Endothelial cell of hepatic sinusoid (primary cell): ENCODE measurements at regions not wholly inside any gene's neighbourhood (a gene's known extent, or its start where the extent isn't known, plus 50 kb on each side); places are given as distances from the start of the nearest gene placed in this dataset.
"Not testable (repeated sequence)": the region's sequence is repeated elsewhere in the genome, so short reads cannot be mapped to it uniquely, and the experiment has no call there.

Experiments
- in situ Hi-C: cut with HindIII; loops from 2 replicates; pipeline ENCODE4 v1.10.0; 2017; ENCODE audit warnings: low sequenced_read_pairs

DNA sequence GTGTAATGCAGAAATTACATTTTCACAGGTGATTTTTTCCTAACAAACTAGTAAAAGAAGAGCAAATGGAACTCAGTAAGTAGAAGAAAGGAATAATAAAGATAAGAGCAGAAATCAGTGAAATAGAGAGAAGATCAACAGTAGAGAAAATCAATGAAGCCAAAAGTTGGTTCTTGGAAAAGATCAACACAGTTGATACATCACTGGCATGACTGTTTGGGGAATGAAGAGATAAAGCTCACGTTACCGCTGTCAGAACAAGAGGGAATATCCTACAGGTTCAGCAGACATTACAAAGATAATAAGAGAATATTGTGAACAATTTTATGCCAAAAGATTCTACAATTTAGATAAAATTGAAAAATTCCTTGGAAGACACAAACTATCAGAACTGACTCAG is 146.4 kb downstream of the ACTR3B start:
- in situ Hi-C loops: no loop called here

DNA sequence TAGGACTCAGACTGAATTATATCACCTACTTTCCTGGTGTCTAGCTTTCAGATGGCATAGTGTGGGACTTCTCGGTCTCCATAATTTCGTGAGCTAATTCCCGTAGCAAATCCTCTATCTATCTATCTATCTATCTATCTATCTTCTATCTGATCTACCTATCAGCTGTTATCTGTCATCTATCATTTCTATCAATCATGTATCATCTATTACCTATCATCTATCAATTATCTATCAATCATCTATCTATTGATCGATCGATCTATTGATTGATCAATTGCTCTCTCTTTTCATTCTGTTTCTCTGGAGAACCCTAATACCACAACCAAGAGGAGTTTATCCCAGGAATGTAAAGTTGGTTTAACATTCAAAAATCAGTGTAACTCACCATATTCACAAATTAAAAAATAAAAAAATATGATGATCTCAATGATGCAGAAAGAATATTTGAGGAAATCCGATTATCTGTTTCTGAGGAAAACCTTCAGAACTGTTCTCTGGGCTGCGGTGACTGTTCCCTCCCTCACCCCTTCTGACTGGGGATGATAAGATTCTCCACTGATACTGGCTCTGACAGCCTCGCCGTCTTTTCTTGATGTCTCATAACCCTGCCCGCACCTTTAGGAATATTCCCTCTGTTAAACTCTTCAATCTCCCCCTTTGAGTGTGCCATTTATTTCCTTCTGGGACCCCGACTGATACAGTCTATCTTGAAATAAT is 147.7 kb downstream of the ACTR3B start:
- in situ Hi-C loops: no loop called here

DNA sequence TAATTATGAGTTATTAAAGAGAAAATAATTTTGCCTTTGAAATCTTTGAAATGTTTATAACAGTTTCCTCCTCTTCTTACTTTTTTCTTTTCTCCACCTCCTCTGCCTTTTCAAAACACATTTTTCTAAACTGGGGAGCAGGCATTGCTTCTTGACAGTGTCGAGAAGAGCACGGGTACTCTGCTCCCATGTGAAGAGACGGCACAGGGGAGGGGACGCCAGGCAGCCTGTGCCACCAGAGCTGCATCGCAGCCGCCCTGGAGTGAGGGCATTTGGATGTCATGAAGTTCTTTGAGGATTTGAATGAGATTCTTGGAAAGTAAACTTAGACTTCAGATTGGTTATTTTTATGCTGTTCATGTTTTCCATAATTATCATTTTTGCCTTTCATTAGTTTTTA is 149.7 kb downstream of the ACTR3B start:
- in situ Hi-C loops: no loop called here

DNA sequence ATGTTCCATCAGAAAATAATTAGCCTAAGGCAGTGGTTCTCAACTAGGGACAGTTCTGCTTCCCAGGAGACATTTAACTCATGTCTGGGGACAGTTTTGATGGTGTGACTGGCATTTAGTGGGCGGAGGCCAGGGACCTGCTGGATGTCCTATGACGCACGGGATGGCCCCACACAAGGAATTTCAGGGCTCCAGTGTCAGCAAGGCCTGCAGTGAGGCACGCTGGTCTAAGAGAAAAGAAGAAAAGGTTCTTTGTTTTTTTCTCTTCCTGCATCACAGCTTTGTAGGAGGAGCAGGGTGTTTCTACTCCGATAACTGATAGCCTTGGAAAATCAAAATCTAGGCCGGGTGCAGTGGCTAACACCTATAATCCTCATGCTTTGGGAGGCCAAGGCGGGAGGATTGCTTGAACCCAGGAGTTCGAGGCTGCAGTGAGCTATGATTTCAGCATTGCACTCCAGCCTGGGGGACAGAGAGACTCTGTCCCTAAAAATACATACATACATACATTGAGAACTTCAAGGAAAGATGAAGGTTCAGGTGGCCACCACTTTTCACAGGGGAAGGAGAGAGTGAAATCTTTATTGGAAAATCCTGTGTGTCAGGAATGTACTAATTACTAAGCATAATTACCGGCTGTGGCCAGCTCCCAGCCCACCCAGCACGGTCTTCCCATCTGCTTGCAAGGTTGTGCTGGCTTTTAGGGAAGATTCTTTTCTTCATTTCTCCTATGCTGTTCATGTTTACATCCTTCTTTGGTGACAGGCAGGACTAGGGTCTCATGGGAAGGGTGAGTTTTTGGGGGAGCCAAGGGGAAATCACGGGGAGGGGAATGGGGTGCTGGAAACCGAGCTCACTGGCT is 150.4 kb downstream of the ACTR3B start:
- in situ Hi-C loops: no loop called here

DNA sequence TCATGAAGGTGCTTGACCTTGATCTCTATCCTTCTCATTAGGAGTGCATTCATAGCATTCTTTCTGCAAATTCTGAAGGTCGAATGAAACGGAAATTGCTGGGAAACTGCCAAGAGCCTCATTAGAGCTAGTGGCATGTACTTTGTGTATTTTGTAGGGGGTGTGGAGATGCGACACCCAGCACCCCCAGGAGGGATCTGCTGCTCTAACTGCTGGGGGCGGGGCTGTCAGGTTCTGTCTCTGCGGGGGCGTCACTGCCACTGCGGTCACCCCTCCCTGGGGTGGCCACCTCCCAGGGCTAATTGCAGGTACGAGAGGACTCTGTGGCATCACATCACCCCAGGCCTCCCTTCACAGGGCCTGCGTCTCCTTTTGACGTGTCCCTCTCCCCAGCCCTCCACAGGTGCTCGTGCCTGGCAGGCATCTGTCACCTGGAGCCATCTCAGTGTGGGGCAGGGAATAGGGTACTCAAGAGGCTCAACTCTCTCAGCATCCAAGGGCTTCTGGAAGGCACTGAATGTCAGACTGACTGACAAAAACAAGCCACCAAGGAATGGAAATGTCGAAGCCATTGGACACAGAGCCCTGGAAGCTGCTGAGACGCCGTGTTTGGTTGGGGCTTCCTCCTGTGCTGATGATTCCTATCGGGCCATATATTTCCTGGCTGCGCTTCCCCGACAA is 151.1 kb downstream of the ACTR3B start:
- in situ Hi-C loops: no loop called here

DNA sequence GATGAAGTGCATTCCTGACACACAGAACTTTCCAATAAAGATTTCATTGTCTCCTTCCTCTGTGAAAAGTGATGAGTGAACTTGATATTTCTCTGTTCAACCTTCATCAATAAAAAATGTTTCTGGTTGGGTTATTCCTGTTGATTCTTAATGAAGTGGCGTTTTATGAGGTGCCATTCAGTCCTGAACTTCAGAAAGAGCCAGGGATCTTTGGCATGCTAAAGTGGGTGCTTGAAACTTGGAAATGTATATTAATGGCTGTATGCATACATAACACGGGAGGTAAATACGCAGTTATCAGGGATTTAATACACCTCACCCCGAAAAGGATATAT is 151.6 kb downstream of the ACTR3B start:
- in situ Hi-C loops: no loop called here

DNA sequence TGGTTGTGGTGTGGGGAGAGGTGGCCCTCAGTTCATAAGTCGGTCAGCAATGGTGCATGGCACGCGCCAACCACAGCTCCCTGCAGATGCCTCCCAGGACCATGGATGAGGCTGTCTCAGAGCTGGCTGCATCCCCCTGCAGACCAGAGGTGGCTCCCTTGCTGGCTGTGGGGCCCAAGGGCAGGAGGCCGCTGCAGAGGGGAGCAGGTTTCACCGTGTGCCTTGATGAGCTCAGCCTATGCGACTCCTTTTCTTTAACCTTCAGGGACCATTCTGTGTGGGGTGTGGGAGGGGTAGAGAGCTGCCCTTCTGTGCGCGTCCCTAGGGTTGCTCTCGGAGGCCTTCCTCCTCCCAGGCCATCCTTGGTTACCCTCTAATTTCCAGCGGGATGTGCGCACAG is 152.4 kb downstream of the ACTR3B start:
- in situ Hi-C loops: no loop called here

DNA sequence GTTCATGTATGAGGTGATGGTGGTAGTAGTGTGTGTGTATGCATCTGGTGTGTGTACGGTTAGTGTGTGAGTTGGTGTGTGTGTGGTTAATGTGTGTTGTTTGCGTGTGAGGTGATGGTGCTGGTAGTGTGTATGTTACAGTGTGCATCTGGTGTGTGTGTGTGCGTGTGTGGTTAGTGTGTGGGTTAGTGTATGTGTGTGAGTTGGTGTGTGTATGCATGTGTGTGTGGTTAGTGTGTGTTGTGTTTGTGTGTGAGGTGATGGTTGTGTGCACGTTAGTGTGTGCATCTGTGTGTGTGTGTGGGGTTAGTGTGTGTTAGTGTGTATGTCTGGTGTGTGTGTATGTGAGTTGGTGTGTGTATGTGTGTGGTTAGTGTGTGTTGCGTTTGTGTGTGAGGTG is 153.0 kb downstream of the ACTR3B start:
- in situ Hi-C loops: no loop called here

DNA sequence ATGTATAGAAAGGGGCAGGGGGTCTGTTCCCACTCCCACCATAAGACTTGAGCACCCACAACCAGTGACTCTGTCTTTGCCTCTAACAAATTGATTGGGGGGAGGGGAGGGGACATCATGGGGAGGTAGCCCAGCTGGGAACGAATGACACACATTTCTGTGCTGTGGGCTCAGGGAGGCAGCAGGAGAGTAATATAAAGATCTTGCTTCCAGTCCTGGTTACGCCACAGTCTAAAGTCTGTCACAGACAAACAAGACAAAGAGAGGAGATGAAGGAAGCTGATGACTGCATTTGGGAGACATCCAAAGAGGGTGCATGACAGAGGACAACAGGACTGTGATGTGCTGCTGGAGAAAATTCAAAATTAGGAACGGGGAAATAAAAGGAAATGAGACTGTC is 153.9 kb downstream of the ACTR3B start:
- in situ Hi-C loops: no loop called here

DNA sequence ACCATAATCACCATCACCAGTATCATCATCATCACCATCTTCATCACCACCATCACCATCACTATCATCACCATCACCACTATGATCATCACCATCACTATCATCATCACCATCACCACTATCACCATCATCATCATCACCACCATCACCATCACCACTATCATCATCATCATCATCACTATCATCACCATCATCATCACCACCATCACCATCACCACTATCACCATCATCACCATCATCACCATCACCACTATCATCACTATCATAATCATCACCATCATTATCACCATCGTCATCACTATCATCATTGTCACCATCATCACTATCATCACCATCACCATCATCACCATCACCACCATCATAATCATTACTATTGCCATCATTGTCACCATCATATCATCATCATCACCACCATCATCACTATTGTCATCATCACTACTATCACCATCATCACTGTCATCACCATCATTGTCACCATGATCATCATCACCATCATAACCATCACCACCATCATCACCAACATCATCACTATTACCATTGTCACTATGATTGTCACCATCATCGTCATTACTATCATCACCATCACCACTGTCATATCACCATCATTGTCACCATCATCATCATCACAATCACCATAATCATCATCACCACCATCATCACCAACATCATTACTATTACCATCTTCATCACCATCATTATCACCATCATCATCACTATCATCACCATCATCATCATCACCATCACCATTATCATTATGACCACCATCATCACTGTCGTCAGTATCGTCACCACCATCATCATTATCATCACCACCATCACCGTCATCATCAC is 154.7 kb downstream of the ACTR3B start:
- in situ Hi-C loops: no loop called here

DNA sequence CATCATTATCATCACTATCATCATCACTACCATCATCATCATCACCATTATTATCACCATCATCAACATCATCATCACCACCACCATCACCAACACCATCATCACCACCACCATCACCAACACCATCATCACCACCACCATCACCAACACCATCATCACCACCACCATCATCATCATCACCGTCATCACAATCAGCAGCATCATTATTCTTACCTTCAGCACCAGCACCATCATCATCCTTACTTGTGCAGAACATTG is 155.2 kb downstream of the ACTR3B start:
- in situ Hi-C loops: not testable (repeated sequence)

DNA sequence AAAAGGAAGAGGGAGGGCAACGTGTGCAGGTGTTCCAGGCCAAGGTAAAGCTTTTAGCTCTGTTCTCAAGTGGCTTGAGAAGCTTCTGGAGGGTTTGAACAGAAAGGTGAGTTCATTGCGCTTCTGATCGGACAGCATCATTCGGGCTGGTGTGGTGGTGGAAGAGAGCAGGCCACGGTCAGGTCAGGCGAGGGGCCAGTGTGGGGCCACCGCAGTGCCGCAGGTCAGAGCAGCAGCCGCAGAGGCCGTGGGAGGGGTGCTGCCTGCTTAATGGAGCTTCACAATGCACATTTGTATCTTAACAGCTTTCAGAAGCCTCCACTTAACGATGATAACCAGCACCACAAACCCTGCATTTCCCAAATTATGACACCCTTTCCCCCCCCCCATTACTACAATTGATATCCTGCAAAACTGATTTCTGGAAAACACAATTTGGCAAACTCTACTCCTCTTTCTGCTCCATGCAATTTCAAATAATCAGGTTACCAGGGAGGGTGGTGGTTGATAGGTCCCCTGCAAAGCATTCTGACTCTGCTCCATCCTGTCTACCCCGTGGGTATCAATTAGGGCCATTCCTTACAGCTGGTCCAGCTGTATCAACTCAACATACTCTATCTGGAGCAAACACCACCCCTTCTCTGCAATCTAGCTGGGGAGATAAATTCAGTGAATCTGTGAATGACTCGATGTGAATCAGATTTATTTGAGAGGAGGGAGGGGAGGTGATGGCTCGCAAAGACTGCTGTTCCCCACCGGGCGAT is 162.9 kb downstream of the ACTR3B start:
- in situ Hi-C loops: no loop called here

DNA sequence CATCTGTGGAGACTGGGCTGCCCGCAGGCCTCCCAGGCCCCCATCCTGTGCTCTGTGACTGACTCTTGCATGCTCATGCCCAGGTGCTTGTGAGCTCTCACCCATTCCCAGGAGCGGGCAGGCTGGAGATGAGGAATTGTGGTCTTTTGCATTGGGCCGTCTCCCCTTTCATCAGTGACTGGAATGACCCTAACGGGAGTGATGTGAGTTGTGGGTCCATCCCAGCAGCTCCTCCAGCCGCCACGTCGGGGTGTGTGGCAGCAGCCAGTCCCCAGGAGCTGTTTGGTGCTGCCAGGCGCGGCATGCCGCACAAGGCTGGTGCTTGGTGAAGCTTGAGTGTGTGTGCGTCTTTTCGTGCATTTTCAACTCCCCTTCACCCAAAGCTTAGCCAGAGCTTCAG is 164.2 kb downstream of the ACTR3B start:
- in situ Hi-C loops: no loop called here

DNA sequence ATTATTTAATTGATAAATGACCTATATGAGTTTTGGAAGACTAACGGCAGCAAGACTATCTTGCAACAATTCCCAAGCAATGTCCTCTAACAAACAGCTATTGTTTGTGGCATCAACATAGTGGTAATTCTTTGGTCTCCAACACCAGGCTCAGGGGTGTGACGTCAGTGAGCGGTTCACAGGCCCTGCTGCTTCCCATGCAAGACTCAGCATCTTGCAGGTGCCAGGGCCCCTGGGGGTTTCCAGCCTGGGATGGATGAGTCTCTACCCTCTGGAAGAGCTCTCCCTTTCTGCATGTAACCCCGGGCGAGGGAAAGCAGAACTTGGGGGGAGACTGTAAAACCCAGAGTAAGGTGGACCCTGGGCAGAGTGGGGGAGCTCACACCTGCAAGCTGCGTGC is 164.7 kb downstream of the ACTR3B start:
- in situ Hi-C loops: no loop called here

DNA sequence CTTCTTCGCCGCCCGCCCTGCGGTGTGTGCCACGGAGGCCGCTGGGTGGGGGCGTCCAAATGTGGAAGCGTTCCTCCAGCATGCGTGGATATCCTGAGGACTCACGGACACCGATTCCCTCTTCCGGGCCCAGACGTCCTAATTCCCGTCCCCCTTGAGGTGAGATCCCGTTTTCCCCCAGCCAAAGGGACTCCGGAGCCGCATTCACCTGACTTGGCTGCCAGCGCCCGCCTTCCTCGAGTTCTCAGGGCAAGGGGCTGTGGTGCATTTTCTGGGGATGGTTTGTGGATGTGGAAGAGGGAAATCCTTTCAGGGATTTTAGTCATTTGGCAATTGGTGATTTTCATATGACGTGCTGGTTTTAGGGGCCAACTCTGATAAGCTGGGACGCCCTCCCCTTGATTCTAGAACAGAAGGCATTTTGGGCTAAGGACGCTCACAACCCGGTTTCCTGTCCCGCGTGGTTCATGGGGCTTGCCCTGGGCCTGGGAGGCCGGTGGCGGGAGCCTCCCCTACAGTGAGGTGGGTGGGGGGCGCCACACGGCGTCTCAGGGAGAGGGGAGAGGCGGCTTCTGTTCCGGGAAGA is 165.4 kb downstream of the ACTR3B start:
- in situ Hi-C loops: no loop called here

DNA sequence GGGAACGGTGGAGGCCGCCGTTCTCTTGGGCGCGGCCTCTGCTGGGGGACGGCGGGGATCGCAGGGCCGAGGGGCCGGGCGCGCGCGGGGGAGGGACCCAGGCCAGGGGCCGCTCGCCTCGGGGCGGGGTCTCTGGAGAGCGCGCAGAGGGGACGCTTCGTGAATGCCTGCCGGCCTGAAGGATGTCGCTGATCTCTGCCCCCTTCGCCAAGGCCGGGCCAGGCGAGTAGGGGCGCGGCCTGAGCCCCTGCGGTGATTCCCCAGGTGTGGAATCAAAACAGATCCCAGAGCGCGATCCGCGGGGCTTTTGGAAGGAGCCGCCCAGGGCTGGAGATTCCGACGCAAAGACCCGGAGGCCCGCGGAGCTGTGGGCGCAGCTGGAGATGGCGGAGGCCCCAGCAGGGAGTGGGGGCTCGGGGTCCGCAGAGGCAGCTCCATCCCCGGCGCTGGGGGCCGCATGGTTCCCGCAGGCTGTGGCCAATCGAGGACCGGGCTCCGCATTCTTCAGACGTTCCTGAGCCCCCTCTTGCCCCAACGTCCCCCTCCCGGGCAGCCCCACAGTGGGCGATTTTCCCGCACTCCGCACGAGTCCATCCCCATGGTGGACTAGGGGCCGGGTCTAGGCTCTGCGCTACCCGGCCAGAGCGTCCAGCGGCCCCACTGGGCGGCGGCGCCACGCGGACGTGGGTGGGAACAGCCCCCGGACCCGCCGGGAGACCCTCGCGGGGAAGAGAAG is 166.0 kb downstream of the ACTR3B start:
- in situ Hi-C loops: no loop called here

DNA sequence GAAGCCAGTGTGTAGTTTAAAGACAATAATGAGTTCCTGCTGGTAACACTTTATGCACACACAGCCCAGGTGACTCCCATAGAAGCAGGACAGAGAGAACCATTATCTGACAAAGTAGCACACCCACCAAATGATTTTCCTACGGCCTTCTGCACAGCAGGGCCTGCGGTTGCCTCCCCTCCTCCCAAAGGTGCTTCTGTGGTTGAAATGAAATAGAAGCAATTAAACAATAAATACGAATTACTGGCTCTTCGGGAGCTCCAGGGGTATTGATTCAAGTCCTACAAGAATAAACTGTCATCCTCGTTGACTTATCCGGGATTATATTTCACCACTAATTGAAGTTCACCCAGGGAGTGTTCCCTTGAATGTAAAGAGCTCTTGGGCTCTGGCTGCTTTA is 172.1 kb downstream of the ACTR3B start:
- in situ Hi-C loops: no loop called here

DNA sequence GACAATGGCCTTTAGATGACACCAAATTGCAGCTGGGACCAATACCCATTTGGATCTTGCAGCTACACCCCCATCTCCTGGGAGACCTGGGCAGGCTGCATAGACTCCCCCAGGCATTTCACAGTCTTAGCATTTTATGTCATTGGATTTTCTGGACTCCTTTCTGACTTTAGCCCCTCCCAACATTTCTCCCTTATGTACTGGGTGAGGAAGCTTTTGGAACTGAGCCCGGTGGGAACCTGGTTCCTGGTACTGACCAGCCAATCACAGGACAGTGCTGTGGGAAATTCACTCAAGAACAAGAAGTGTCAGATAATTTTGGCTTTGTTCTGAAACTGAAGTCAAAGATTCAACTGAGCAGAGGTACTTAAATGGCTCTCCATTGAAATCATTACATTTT is 177.7 kb downstream of the ACTR3B start:
- in situ Hi-C loops: no loop called here

DNA sequence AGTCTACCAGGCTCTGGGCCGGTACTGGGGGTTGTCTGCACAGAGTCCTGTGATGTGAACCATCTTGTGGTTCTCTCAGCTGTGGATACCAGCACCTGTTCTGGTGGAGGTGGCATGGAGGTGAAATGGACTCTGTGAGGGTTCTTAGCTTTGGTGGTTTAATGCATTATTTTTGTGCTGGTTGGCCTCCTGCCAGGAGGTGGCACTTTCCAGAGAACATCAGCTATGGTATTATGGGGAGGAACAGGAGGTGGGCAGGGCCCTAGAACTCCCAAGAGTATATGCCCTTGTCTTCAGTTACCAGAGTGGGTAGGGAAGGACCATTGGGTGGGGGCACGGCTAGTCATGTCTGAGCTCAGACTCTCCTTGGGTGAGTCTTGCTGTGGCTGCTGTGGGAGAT is 187.1 kb downstream of the ACTR3B start:
- in situ Hi-C loops: not testable (repeated sequence)

DNA sequence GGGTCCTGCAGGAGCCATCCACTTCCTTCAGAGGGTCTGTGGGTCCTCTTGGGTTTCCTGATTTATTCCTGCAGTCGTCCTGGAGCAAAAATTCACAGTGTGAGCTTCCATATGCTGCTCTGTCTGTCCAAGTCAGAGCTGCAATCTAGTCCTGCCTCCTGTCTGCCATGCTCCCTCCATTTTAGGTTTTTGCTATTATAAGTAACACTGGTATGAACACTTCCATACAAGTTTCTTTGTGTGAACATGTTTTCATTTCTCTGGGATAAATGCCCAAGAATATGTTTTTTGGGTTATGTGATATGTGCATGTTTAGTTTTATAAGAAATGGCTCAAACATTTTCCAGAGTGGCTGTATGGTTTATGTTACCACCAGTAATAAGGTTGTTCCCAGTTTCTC is 188.1 kb downstream of the ACTR3B start:
- in situ Hi-C loops: no loop called here
